Hippocampal formation (tissue), 2 donors: ENCODE measurements at regions not wholly inside any gene's neighbourhood (a gene's known extent, or its start where the extent isn't known, plus 50 kb on each side); places are given as distances from the start of the nearest gene placed in this dataset.

Experiments
- DNase-seq, 2 donors: peaks; one replicate each; lab custom pipeline; 2025; lab: John Stamatoyannopoulos, UW

- DNase-seq, result no peak
Observed at GRCh38 chr21:25029580-25029979, 577.7 kb downstream of the MRPL39 start.

- DNase-seq, result no peak
Observed at GRCh38 chr21:25025596-25025995, 581.7 kb downstream of the MRPL39 start.

- no peak for DNase-seq
Observed at GRCh38 chr21:25024639-25025038, 582.6 kb downstream of the MRPL39 start.

- no peak for DNase-seq
Observed at GRCh38 chr21:25005388-25005787, 601.9 kb downstream of the MRPL39 start.

GRCh38 chr21:25002676-25003075 lies 604.6 kb downstream of the MRPL39 start:
- DNase-seq, result no peak

GRCh38 chr21:24995216-24995615 lies 612.1 kb downstream of the MRPL39 start:
- DNase-seq, result no peak

- DNase-seq, result no peak
Observed at GRCh38 chr21:24994717-24995116, 612.6 kb downstream of the MRPL39 start.

- DNase-seq, result no peak
Observed at GRCh38 chr21:24989516-24989915, 617.8 kb downstream of the MRPL39 start.

GRCh38 chr21:24988941-24989340 lies 618.3 kb downstream of the MRPL39 start:
- DNase-seq, result no peak

- no peak for DNase-seq
Observed at GRCh38 chr21:24976238-24976637, 631.0 kb downstream of the MRPL39 start.

- no peak for DNase-seq
Observed at GRCh38 chr21:24969068-24969467, 638.2 kb downstream of the MRPL39 start.

GRCh38 chr21:24955275-24955961 lies 651.9 kb downstream of the MRPL39 start:
- no peak for DNase-seq

- DNase-seq, result no peak
Observed at GRCh38 chr21:24948186-24948585, 659.1 kb downstream of the MRPL39 start.

- DNase-seq, result no peak
Observed at GRCh38 chr21:24945910-24946309, 661.4 kb downstream of the MRPL39 start.

GRCh38 chr21:24941316-24942185 lies 665.7 kb downstream of the MRPL39 start:
- DNase-seq, result no peak

- no peak for DNase-seq
Observed at GRCh38 chr21:24939291-24939690, 668.0 kb downstream of the MRPL39 start.

- no peak for DNase-seq
Observed at GRCh38 chr21:24938573-24938972, 668.7 kb downstream of the MRPL39 start.

- DNase-seq, result no peak
Observed at GRCh38 chr21:24935991-24936390, 671.3 kb downstream of the MRPL39 start.

GRCh38 chr21:24910591-24910990 lies 696.7 kb downstream of the MRPL39 start:
- DNase-seq, result no peak

- no peak for DNase-seq
Observed at GRCh38 chr21:24903994-24904635, 703.2 kb downstream of the MRPL39 start.

GRCh38 chr21:24899138-24899537 lies 708.1 kb downstream of the MRPL39 start:
- DNase-seq, result no peak

- DNase-seq, result no peak
Observed at GRCh38 chr21:24897883-24898282, 709.4 kb downstream of the MRPL39 start.

GRCh38 chr21:24896735-24897124 lies 710.6 kb downstream of the MRPL39 start:
- no peak for DNase-seq
